ENCODE measurements at regions not wholly inside any gene's neighbourhood (a gene's known extent, or its start where the extent isn't known, plus 50 kb on each side); places are given as distances from the start of the nearest gene placed in this dataset.

GRCh38 chr11:80843266-80843974 lies 1402.6 kb upstream of the TENM4 start:
- TF ChIP-seq, protein P1, sequence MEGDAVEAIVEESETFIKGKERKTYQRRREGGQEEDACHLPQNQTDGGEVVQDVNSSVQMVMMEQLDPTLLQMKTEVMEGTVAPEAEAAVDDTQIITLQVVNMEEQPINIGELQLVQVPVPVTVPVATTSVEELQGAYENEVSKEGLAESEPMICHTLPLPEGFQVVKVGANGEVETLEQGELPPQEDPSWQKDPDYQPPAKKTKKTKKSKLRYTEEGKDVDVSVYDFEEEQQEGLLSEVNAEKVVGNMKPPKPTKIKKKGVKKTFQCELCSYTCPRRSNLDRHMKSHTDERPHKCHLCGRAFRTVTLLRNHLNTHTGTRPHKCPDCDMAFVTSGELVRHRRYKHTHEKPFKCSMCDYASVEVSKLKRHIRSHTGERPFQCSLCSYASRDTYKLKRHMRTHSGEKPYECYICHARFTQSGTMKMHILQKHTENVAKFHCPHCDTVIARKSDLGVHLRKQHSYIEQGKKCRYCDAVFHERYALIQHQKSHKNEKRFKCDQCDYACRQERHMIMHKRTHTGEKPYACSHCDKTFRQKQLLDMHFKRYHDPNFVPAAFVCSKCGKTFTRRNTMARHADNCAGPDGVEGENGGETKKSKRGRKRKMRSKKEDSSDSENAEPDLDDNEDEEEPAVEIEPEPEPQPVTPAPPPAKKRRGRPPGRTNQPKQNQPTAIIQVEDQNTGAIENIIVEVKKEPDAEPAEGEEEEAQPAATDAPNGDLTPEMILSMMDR (IDR thresholded peaks at IDR 0.05), result no peak
- no peak for TF ChIP-seq POLR2A (IDR thresholded peaks at IDR 0.05)

Measured in Peyer's patch (tissue), 4 donors.